ENCODE measurements at regions not wholly inside any gene's neighbourhood (a gene's known extent, or its start where the extent isn't known, plus 50 kb on each side); places are given as distances from the start of the nearest gene placed in this dataset.

- no peak for TF ChIP-seq POLR2A (IDR thresholded peaks at IDR 0.05)
- TF ChIP-seq CTCF (IDR thresholded peaks at IDR 0.05): no peak
These were observed 64.5 kb downstream of the ZIC5 start for GRCh38 chr13:99907038-99907437.
